CD4-positive, alpha-beta T cell (primary cell): ENCODE measurements at regions not wholly inside any gene's neighbourhood (a gene's known extent, or its start where the extent isn't known, plus 50 kb on each side); places are given as distances from the start of the nearest gene placed in this dataset.

ENCODE experiments used
- ATAC-seq: fragments of 200-7000 bp; cut with Tn5 transposase; one replicate; pipeline ENCODE4 v1.10.0; 2022; ENCODE audit warnings: mild to moderate bottlenecking; ENCODE audit not compliant: poor library complexity
- CTCF ChIA-PET: fragments of 350-600 bp; sonication (Branson Sonifier 250); formaldehyde crosslinking; loops from one replicate; lab custom pipeline; 2021; ENCODE audit warnings: antibody characterized with exemption, inconsistent platforms; lab: Charles Lee
- POLR2A ChIA-PET: fragments of 350-600 bp; sonication (Branson Sonifier 250); formaldehyde crosslinking; loops from one replicate; lab custom pipeline; 2021; ENCODE audit warnings: antibody characterized with exemption, inconsistent platforms; lab: Charles Lee
- DNase-seq, 14 experiments: peaks; one replicate each; pipeline ENCODE4 v3.0.0-alpha.2; 2013 to 2020; ENCODE audit warnings: mixed read lengths in 2 of 14
- H3K27ac ChIP-seq, 2 donors: one replicate each; pipeline versions ENCODE4 v1.5.1 to v1.7.0; 2013; ENCODE audit warnings: low read length in 2 of 2, low read depth in 1 of 2, mild to moderate bottlenecking in 1 of 2
- H3K27me3 ChIP-seq, 2 experiments: 1 replicate in 1 of 2; 2 replicates in 1 of 2; pipeline versions ENCODE4 v1.6.1 to v1.7.0; 2013; ENCODE audit warnings: low read length in 2 of 2, control low read depth in 1 of 2, mild to moderate bottlenecking in 1 of 2, moderate library complexity in 1 of 2; ENCODE audit not compliant: insufficient read depth in 2 of 2, control insufficient read depth in 1 of 2
- H3K36me3 ChIP-seq: one replicate; pipeline ENCODE4 v1.6.1; 2013; ENCODE audit warnings: low read length, control low read depth; ENCODE audit not compliant: insufficient read depth
- H3K4me1 ChIP-seq: one replicate; pipeline ENCODE4 v1.6.1; 2013; ENCODE audit warnings: low read length, control low read depth; ENCODE audit not compliant: insufficient read depth
- H3K4me3 ChIP-seq: one replicate; pipeline ENCODE4 v1.5.1; 2013; ENCODE audit warnings: mild to moderate bottlenecking, low read length, moderate library complexity
- H3K9me3 ChIP-seq, 2 experiments: 1 replicate in 1 of 2; 2 replicates in 1 of 2; pipeline versions ENCODE4 v1.6.1 to v1.7.0; 2013; ENCODE audit warnings: low read length in 2 of 2, mild to moderate bottlenecking in 2 of 2, control low read depth in 1 of 2, moderate library complexity in 1 of 2; ENCODE audit not compliant: control insufficient read depth in 1 of 2, insufficient read depth in 1 of 2
- H3K27ac Mint-ChIP-seq: one replicate; pipeline ENCODE4 v1.8.0; 2020; ENCODE audit warnings: mixed read lengths
- H3K27me3 Mint-ChIP-seq: one replicate; pipeline ENCODE4 v1.8.0; 2021; ENCODE audit warnings: mixed read lengths
- H3K36me3 Mint-ChIP-seq: one replicate; pipeline ENCODE4 v1.8.0; 2021; ENCODE audit warnings: low read depth, mixed read lengths
- H3K4me1 Mint-ChIP-seq: one replicate; pipeline ENCODE4 v1.8.0; 2021; ENCODE audit warnings: low read depth, mixed read lengths
- H3K4me3 Mint-ChIP-seq: one replicate; pipeline ENCODE4 v1.8.0; 2020; ENCODE audit warnings: mild to moderate bottlenecking, mixed read lengths
- H3K9me3 Mint-ChIP-seq: one replicate; pipeline ENCODE4 v1.8.0; 2020; ENCODE audit warnings: mixed read lengths
- CTCF ChIP-seq: fragments of 200-600 bp; IDR thresholded peaks from one replicate; pipeline ENCODE4 v1.8.0; 2022; ENCODE audit warnings: antibody characterized with exemption, mild to moderate bottlenecking
- intact Hi-C, 2 experiments: fragments of 100-400 bp; cut with DNase I in 1 of 2; cut with micrococcal nuclease in 1 of 2; formaldehyde crosslinking; loops; one replicate each; pipeline versions ENCODE4 v1.15.1 to v1.9.0; 2023 to 2025; cut with DNase I, micrococcal nuclease

DNA sequence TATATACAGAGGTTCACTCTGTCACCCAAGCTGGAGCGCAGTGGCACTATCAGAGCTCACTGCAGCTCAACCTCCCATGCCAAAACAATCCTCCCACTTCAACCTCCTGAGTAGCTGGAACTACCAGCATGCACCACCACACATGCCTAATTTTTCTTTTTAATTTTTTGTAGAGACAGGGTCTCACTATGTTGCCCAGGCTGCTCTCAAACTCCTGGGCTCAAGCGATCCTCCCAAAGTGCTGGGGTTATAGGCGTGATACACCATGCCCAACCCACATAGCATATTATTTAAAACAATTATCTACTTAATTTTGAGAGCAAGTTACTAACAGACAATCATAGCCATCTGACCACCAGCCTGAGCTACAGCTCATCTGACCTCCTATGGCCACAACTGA lies 459.9 kb upstream of the JARID2 start:
- H3K36me3 ChIP-seq, result no peaks in the 10 kb centered on the region
- H3K27ac Mint-ChIP-seq, result peak overlapping the region; percentile 82
- peaks cover 0 to 9% of the 10 kb centered on the region in 2 experiments for H3K9me3 ChIP-seq
- H3K27me3 Mint-ChIP-seq, result no peaks in the 10 kb centered on the region
- CTCF ChIA-PET, result no interaction called here
- peaks cover 9% of the 10 kb centered on the region for H3K4me1 ChIP-seq
- intact Hi-C loops, result no loop called here
- peaks cover 24% of the 10 kb centered on the region for H3K4me1 Mint-ChIP-seq
- no peak overlapping the region for H3K4me3 ChIP-seq
- H3K9me3 Mint-ChIP-seq, result no peaks in the 10 kb centered on the region
- H3K27ac ChIP-seq, result no peak overlapping the region
- H3K4me3 Mint-ChIP-seq, result no peak overlapping the region
- DNase-seq (no peak), ATAC-seq (no peak)
- no peaks in the 10 kb centered on the region for H3K36me3 Mint-ChIP-seq
- no peak for TF ChIP-seq CTCF
- no peaks in the 10 kb centered on the region for H3K27me3 ChIP-seq
- POLR2A ChIA-PET, result interaction anchor here (0.6 to 1.9 kb wide), 2 partner anchors 13 to 21 kb away, joined by 3 to 6 read pairs; no protein-coding TSS in a partner anchor

DNA sequence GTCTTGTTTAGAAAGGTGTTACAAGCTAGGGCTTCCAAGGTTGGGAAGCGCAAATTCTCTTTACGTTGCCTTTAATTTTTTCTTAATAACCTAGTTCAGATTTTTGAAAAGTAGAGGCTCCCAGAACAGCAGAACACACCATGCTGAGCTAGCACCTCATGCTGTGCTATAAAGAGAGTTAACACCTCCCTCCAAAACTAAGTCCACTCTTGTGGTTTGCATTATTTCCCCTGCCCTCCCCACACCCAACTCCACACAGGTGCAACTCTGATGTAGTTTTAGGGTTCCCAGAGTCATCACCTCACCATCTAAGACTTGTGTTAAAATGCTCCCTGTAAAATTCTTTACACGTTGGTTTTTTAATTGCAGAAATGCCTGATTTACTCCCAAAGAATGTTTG lies 459.4 kb upstream of the JARID2 start:
- H3K27ac ChIP-seq, result no peak overlapping the region
- Mint-ChIP-seq H3K4me1 (peaks cover 24% of the 10 kb centered on the region), H3K27me3 (no peaks in the 10 kb centered on the region), H3K36me3 (no peaks in the 10 kb centered on the region), H3K27ac (no peak overlapping the region), H3K4me3 (no peak overlapping the region), H3K9me3 (no peaks in the 10 kb centered on the region)
- CTCF ChIA-PET, result no interaction called here
- intact Hi-C loops, result no loop called here
- TF ChIP-seq CTCF, result no peak
- peaks cover 9% of the 10 kb centered on the region for H3K4me1 ChIP-seq
- H3K27me3 ChIP-seq, result no peaks in the 10 kb centered on the region
- DNase-seq, result no peak
- no peak for ATAC-seq
- H3K9me3 ChIP-seq, result peaks cover 0 to 9% of the 10 kb centered on the region in 2 experiments
- POLR2A ChIA-PET, result no interaction called here
- no peaks in the 10 kb centered on the region for H3K36me3 ChIP-seq
- no peak overlapping the region for H3K4me3 ChIP-seq

- ATAC-seq (no peak), DNase-seq (no peak)
- no peak overlapping the region for H3K4me3 ChIP-seq
- no peak overlapping the region for H3K27ac Mint-ChIP-seq
- H3K27ac ChIP-seq, result no peak overlapping the region
- TF ChIP-seq CTCF, result no peak
- no peaks in the 10 kb centered on the region for H3K36me3 Mint-ChIP-seq
- no peak overlapping the region for H3K4me3 Mint-ChIP-seq
- H3K27me3 Mint-ChIP-seq, result no peaks in the 10 kb centered on the region
- H3K9me3 ChIP-seq, result peaks cover 0 to 9% of the 10 kb centered on the region in 2 experiments
- H3K36me3 ChIP-seq, result no peaks in the 10 kb centered on the region
- no peaks in the 10 kb centered on the region for H3K27me3 ChIP-seq
- POLR2A ChIA-PET, result no interaction called here
- no peaks in the 10 kb centered on the region for H3K9me3 Mint-ChIP-seq
- CTCF ChIA-PET, result no interaction called here
- intact Hi-C loops, result no loop called here
- peaks cover 24% of the 10 kb centered on the region for H3K4me1 Mint-ChIP-seq
- H3K4me1 ChIP-seq, result peaks cover 9% of the 10 kb centered on the region
Measured at GRCh38 chr6:14787250-14787649, 458.6 kb upstream of the JARID2 start.
